ENCODE measurements at regions not wholly inside any gene's neighbourhood (a gene's known extent, or its start where the extent isn't known, plus 50 kb on each side); places are given as distances from the start of the nearest gene placed in this dataset.
"Not testable (repeated sequence)": the region's sequence is repeated elsewhere in the genome, so short reads cannot be mapped to it uniquely, and the experiment has no call there.

- intact Hi-C loops (cut with DNase I), result loop anchor here in 1 of 2 donors (10.0 kb wide), 1 partner anchor 229 kb away; no protein-coding TSS in a partner anchor
- no peaks in the 10 kb centered on the region for H3K4me1 ChIP-seq
- no peak for TF ChIP-seq CTCF (IDR thresholded peaks at IDR 0.05)
- ATAC-seq, result peak; percentile 92
- H3K4me3 ChIP-seq, result no peak overlapping the region
- H3K36me3 ChIP-seq, result no peaks in the 10 kb centered on the region
- DNase-seq, result no peak
- H3K27ac ChIP-seq, result no peak overlapping the region
- no peaks in the 10 kb centered on the region for H3K27me3 ChIP-seq
- no peaks in the 10 kb centered on the region for H3K9me3 ChIP-seq
Measured at GRCh38 chr2:163123526-163123925, 285.0 kb upstream of the KCNH7 start.

GRCh38 chr2:163122257-163122656, 283.7 kb upstream of the KCNH7 start:
- intact Hi-C loops (cut with DNase I), result loop anchor here in 1 of 2 donors (10.0 kb wide), 1 partner anchor 227 kb away; no protein-coding TSS in a partner anchor
- TF ChIP-seq CTCF (IDR thresholded peaks at IDR 0.05), result no peak
- Histone ChIP-seq H3K27me3 (no peaks in the 10 kb centered on the region), H3K27ac (no peak overlapping the region), H3K4me1 (no peaks in the 10 kb centered on the region), H3K36me3 (no peaks in the 10 kb centered on the region), H3K4me3 (no peak overlapping the region), H3K9me3 (no peaks in the 10 kb centered on the region)
- peak; percentile 64 for ATAC-seq
- DNase-seq, result no peak

GRCh38 chr2:163121483-163121882, 282.9 kb upstream of the KCNH7 start:
- H3K9me3 ChIP-seq, result no peaks in the 10 kb centered on the region

GRCh38 chr2:163119966-163120365, 281.4 kb upstream of the KCNH7 start:
- DNase-seq, result no peak
- intact Hi-C loops (cut with DNase I), result loop anchor here in 1 of 2 donors (10.0 kb wide), 1 partner anchor 225 kb away; no protein-coding TSS in a partner anchor
- H3K27ac ChIP-seq, result no peak overlapping the region
- no peak for ATAC-seq
- H3K4me1 ChIP-seq, result no peaks in the 10 kb centered on the region
- H3K27me3 ChIP-seq, result no peaks in the 10 kb centered on the region
- no peak for TF ChIP-seq CTCF (IDR thresholded peaks at IDR 0.05)
- no peak overlapping the region for H3K4me3 ChIP-seq
- no peaks in the 10 kb centered on the region for H3K9me3 ChIP-seq
- H3K36me3 ChIP-seq, result no peaks in the 10 kb centered on the region

More at GRCh38 chr2:163121483-163121882, 282.9 kb upstream of the KCNH7 start:
- DNase-seq (no peak), ATAC-seq (no peak)
- no peaks in the 10 kb centered on the region for H3K4me1 ChIP-seq
- no peaks in the 10 kb centered on the region for H3K36me3 ChIP-seq
- intact Hi-C loops (cut with DNase I), result loop anchor here in 1 of 2 donors (10.0 kb wide), 1 partner anchor 227 kb away; no protein-coding TSS in a partner anchor
- no peak overlapping the region for H3K27ac ChIP-seq
- H3K27me3 ChIP-seq, result no peaks in the 10 kb centered on the region
- H3K4me3 ChIP-seq, result no peak overlapping the region
- TF ChIP-seq CTCF (IDR thresholded peaks at IDR 0.05), result no peak

- Histone ChIP-seq H3K36me3 (no peaks in the 10 kb centered on the region), H3K4me1 (no peaks in the 10 kb centered on the region), H3K4me3 (no peak overlapping the region), H3K9me3 (peaks cover 0 to 23% of the 10 kb centered on the region in 2 donors), H3K27me3 (no peaks in the 10 kb centered on the region), H3K27ac (no peak overlapping the region)
- intact Hi-C loops (cut with DNase I), result no loop called here
- no peak for TF ChIP-seq CTCF (IDR thresholded peaks at IDR 0.05)
- ATAC-seq (no peak), DNase-seq (no peak)
Measured at GRCh38 chr2:163086940-163087339, 248.4 kb upstream of the KCNH7 start.

GRCh38 chr2:163085366-163086024, 246.9 kb upstream of the KCNH7 start:
- intact Hi-C loops (cut with DNase I), result not testable (repeated sequence)

More at GRCh38 chr2:163085366-163086024, 246.9 kb upstream of the KCNH7 start:
- not testable (repeated sequence) for ATAC-seq, H3K27me3 ChIP-seq, H3K4me3 ChIP-seq, H3K27ac ChIP-seq, H3K36me3 ChIP-seq, H3K4me1 ChIP-seq
- peak in 1 of 4 donors; percentile 59 for DNase-seq
- peaks cover 0 to 32% of the 10 kb centered on the region in 2 donors for H3K9me3 ChIP-seq
